Suprapubic skin (tissue), 4 donors: ENCODE measurements at regions not wholly inside any gene's neighbourhood (a gene's known extent, or its start where the extent isn't known, plus 50 kb on each side); places are given as distances from the start of the nearest gene placed in this dataset.
"Not testable (repeated sequence)": the region's sequence is repeated elsewhere in the genome, so short reads cannot be mapped to it uniquely, and the experiment has no call there.

Experiments used
- DNase-seq, 2 donors: peaks; one replicate each; pipeline ENCODE4 v3.0.0-alpha.2; 2019; ENCODE audit warnings: low spot score in 2 of 2
- H3K27ac ChIP-seq: fragments of 200-600 bp; sonication (generic); one replicate; pipeline ENCODE4 v1.5.1; 2019
- H3K27me3 ChIP-seq: fragments of 200-600 bp; sonication (generic); one replicate; pipeline ENCODE4 v1.5.1; 2019
- H3K36me3 ChIP-seq: fragments of 200-600 bp; sonication (generic); one replicate; pipeline ENCODE4 v1.5.1; 2019
- H3K4me1 ChIP-seq: fragments of 200-600 bp; sonication (generic); one replicate; pipeline ENCODE4 v1.5.1; 2019
- H3K4me3 ChIP-seq: fragments of 200-600 bp; sonication (generic); one replicate; pipeline ENCODE4 v1.5.1; 2019; ENCODE audit warnings: mild to moderate bottlenecking
- H3K9me3 ChIP-seq: fragments of 200-600 bp; sonication (generic); one replicate; pipeline ENCODE4 v1.5.1; 2019
- CTCF ChIP-seq, 2 donors: fragments of 200-600 bp in 1 of 2; fragments of 450-650 bp in 1 of 2; sonication (generic) in 1 of 2; IDR thresholded peaks; one replicate each; pipeline ENCODE4 v1.5.1; 2016 to 2019; ENCODE audit warnings: antibody characterized with exemption in 2 of 2, mild to moderate bottlenecking in 1 of 2, moderate library complexity in 1 of 2
- EP300 ChIP-seq: sonication (generic); formaldehyde crosslinking; IDR thresholded peaks from one replicate; pipeline ENCODE4 v1.6.1; 2017; ENCODE audit warnings: antibody characterized with exemption
- POLR2A ChIP-seq, 2 donors: fragments of 450-650 bp; IDR thresholded peaks; one replicate each; pipeline ENCODE4 v1.6.1; 2017; ENCODE audit warnings: antibody characterized with exemption in 2 of 2, mild to moderate bottlenecking in 2 of 2, moderate library complexity in 2 of 2
- POLR2AphosphoS5 ChIP-seq, 3 donors: sonication (generic); formaldehyde crosslinking; IDR thresholded peaks; one replicate each; pipeline ENCODE4 v1.6.1; 2017; ENCODE audit warnings: antibody characterized with exemption in 3 of 3
- WGBS: methylation state at CpG from one replicate; pipeline ENCODE4 v1.1.5; 2018; 5-methylcytosine and 5-hydroxymethylcytosine counted together

GRCh38 chr2:41031282-41031681 is 579.4 kb upstream of the SLC8A1 start:
- H3K9me3 ChIP-seq, result no peaks in the 10 kb centered on the region
- no peak for TF ChIP-seq EP300
- no peak for TF ChIP-seq POLR2AphosphoS5 (IDR thresholded peaks at IDR 0.05)
- TF ChIP-seq POLR2A (IDR thresholded peaks at IDR 0.05), result no peak
- no peak for TF ChIP-seq CTCF (IDR thresholded peaks at IDR 0.05)
- H3K27ac ChIP-seq, result no peak overlapping the region
- H3K4me3 ChIP-seq, result no peak overlapping the region
- H3K36me3 ChIP-seq, result no peaks in the 10 kb centered on the region
- H3K4me1 ChIP-seq, result no peaks in the 10 kb centered on the region
- H3K27me3 ChIP-seq, result no peaks in the 10 kb centered on the region
- DNase-seq, result no peak

- Histone ChIP-seq H3K36me3 (no peaks in the 10 kb centered on the region), H3K9me3 (no peaks in the 10 kb centered on the region), H3K27ac (no peak overlapping the region), H3K27me3 (no peaks in the 10 kb centered on the region), H3K4me3 (no peak overlapping the region), H3K4me1 (no peaks in the 10 kb centered on the region)
- DNase-seq, result no peak
- TF ChIP-seq EP300, result no peak
- no peak for TF ChIP-seq CTCF (IDR thresholded peaks at IDR 0.05)
- TF ChIP-seq POLR2AphosphoS5 (IDR thresholded peaks at IDR 0.05), result no peak
- TF ChIP-seq POLR2A (IDR thresholded peaks at IDR 0.05), result no peak
- 79% methylated on average over 4 of the region's 4 CpGs for WGBS
These were observed 580.8 kb upstream of the SLC8A1 start for GRCh38 chr2:41032715-41033114.

- no peaks in the 10 kb centered on the region for H3K4me1 ChIP-seq
- no peaks in the 10 kb centered on the region for H3K36me3 ChIP-seq
- H3K27ac ChIP-seq, result no peak overlapping the region
- H3K4me3 ChIP-seq, result no peak overlapping the region
- no peak for DNase-seq
- H3K27me3 ChIP-seq, result no peaks in the 10 kb centered on the region
- no peak for TF ChIP-seq POLR2AphosphoS5 (IDR thresholded peaks at IDR 0.05)
- WGBS, result 73% methylated on average over 6 of the region's 6 CpGs
- H3K9me3 ChIP-seq, result no peaks in the 10 kb centered on the region
These were observed 581.2 kb upstream of the SLC8A1 start for GRCh38 chr2:41033127-41033526.

- Histone ChIP-seq H3K27me3 (no peaks in the 10 kb centered on the region), H3K36me3 (no peaks in the 10 kb centered on the region), H3K4me3 (no peak overlapping the region), H3K4me1 (no peaks in the 10 kb centered on the region), H3K9me3 (no peaks in the 10 kb centered on the region), H3K27ac (no peak overlapping the region)
- DNase-seq, result no peak
- TF ChIP-seq POLR2AphosphoS5 (IDR thresholded peaks at IDR 0.05) (no peak), CTCF (IDR thresholded peaks at IDR 0.05) (no peak), POLR2A (IDR thresholded peaks at IDR 0.05) (no peak), EP300 (no peak)
These were observed 586.5 kb upstream of the SLC8A1 start for GRCh38 chr2:41038408-41038807.

- H3K36me3 ChIP-seq, H3K4me3 ChIP-seq, H3K4me1 ChIP-seq, H3K9me3 ChIP-seq, H3K27me3 ChIP-seq, DNase-seq, H3K27ac ChIP-seq: not testable (repeated sequence)
- WGBS, result 55% methylated on average over 10 of the region's 10 CpGs
These were observed 587.9 kb upstream of the SLC8A1 start for GRCh38 chr2:41039750-41040149.

- TF ChIP-seq EP300 (no peak), POLR2A (IDR thresholded peaks at IDR 0.05) (no peak), CTCF (IDR thresholded peaks at IDR 0.05) (no peak), POLR2AphosphoS5 (IDR thresholded peaks at IDR 0.05) (no peak)
- no peaks in the 10 kb centered on the region for H3K9me3 ChIP-seq
- no peak for DNase-seq
- H3K4me1 ChIP-seq, result no peaks in the 10 kb centered on the region
- no peak overlapping the region for H3K4me3 ChIP-seq
- no peaks in the 10 kb centered on the region for H3K27me3 ChIP-seq
- no peaks in the 10 kb centered on the region for H3K36me3 ChIP-seq
- no peak overlapping the region for H3K27ac ChIP-seq
- 73% methylated on average over 6 of the region's 6 CpGs for WGBS
These were observed 589.1 kb upstream of the SLC8A1 start for GRCh38 chr2:41040782-41041520.
